Body of pancreas (tissue), 4 donors: ENCODE measurements at regions not wholly inside any gene's neighbourhood (a gene's known extent, or its start where the extent isn't known, plus 50 kb on each side); places are given as distances from the start of the nearest gene placed in this dataset.

Experiments
- ATAC-seq: fragments of 150-250 bp; one replicate; pipeline ENCODE4 v1.9.1; 2016
- DNase-seq, 4 donors: peaks; one replicate each; pipeline ENCODE4 v3.0.0-alpha.2; 2019
- H3K27ac ChIP-seq, 4 donors: fragments of 200-600 bp; sonication (generic); 1 replicate in 3 of 4; 2 replicates in 1 of 4; pipeline versions ENCODE4 v1.5.1 to v1.6.1; 2016 to 2019; ENCODE audit warnings: mild to moderate bottlenecking in 1 of 4, mixed read lengths in 1 of 4, moderate library complexity in 1 of 4
- H3K27me3 ChIP-seq, 2 donors: fragments of 200-600 bp; sonication (generic); one replicate each; pipeline ENCODE4 v1.6.0; 2016; ENCODE audit warnings: mild to moderate bottlenecking in 1 of 2
- H3K36me3 ChIP-seq, 2 donors: fragments of 200-600 bp; sonication (generic); replicated peaks in 1 of 2; 2 replicates each; pipeline ENCODE4 v1.5.1; 2016; ENCODE audit warnings: low read depth in 2 of 2; ENCODE audit not compliant: insufficient read depth in 1 of 2
- H3K4me1 ChIP-seq: fragments of 200-600 bp; sonication (generic); one replicate; pipeline ENCODE4 v1.6.0; 2016
- H3K4me3 ChIP-seq, 2 donors: fragments of 200-600 bp; sonication (generic); 1 replicate in 1 of 2; 2 replicates in 1 of 2; pipeline ENCODE4 v1.5.1; 2016 to 2019
- H3K9me3 ChIP-seq, 3 donors: fragments of 200-600 bp; sonication (generic); 1 replicate in 2 of 3; 2 replicates in 1 of 3; pipeline ENCODE4 v1.5.1; 2016
- CTCF ChIP-seq, 7 experiments: fragments of 450-650 bp in 4 of 7; fragments of 200-600 bp in 3 of 7; sonication (generic) in 3 of 7; IDR thresholded peaks; one replicate each; pipeline ENCODE4 v1.5.1; 2016 to 2019; ENCODE audit warnings: antibody characterized with exemption in 7 of 7
- POLR2A ChIP-seq, 3 donors: fragments of 450-650 bp; IDR thresholded peaks; one replicate each; pipeline ENCODE4 v1.6.1; 2016; ENCODE audit warnings: antibody characterized with exemption in 3 of 3, mild to moderate bottlenecking in 2 of 3
- WGBS, 2 donors: methylation state at CpG; one replicate each; pipeline ENCODE4 v1.1.5; 2017; 5-methylcytosine and 5-hydroxymethylcytosine counted together
- intact Hi-C: fragments of 100-400 bp; cut with DNase I; formaldehyde crosslinking; loops from one replicate; pipeline ENCODE4 v1.15.1; 2023

DNA sequence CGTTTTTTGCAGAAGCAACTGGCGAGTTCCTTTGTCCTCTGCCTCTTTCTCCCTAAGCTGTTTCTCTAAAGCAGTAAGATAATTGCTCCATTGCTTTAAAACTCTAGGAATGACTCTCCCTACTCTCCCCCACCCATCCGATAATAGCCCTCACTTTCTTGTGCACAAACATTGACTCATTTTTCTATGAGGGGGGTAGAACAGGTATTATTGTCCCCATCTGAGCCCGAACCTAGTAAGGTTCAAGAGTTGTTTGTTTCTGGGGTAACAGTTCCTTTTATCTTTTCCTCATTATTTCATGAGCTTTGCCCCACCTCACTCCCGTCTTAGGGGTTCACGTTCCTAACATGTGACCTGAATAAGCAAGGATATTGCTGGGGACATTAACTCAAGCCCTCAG is 190.6 kb downstream of the EMP1 start:
- TF ChIP-seq POLR2A (IDR thresholded peaks at IDR 0.05), result no peak
- no peaks in the 10 kb centered on the region for H3K27me3 ChIP-seq
- intact Hi-C loops, result no loop called here
- ATAC-seq (no peak), DNase-seq (no peak)
- H3K27ac ChIP-seq, result no peak overlapping the region
- H3K36me3 ChIP-seq, result no peaks in the 10 kb centered on the region
- H3K9me3 ChIP-seq, result no peaks in the 10 kb centered on the region
- WGBS, 2 donors, result 70 to 80% methylated on average over 6 of the region's 6 CpGs
- peaks cover 15% of the 10 kb centered on the region for H3K4me1 ChIP-seq
- no peak overlapping the region for H3K4me3 ChIP-seq

- H3K36me3 ChIP-seq, result no peaks in the 10 kb centered on the region
- H3K4me3 ChIP-seq, result no peak overlapping the region
- ATAC-seq (no peak), DNase-seq (no peak)
- 71% methylated on average over 3 of the region's 3 CpGs for WGBS, 2 donors
- intact Hi-C loops, result no loop called here
- no peaks in the 10 kb centered on the region for H3K9me3 ChIP-seq
- no peaks in the 10 kb centered on the region for H3K27me3 ChIP-seq
- H3K27ac ChIP-seq, result no peak overlapping the region
- TF ChIP-seq CTCF (IDR thresholded peaks at IDR 0.05), result no peak
- no peak for TF ChIP-seq POLR2A (IDR thresholded peaks at IDR 0.05)
- peaks cover 15% of the 10 kb centered on the region for H3K4me1 ChIP-seq
Observed at GRCh38 chr12:13386323-13387039, 190.0 kb downstream of the EMP1 start.

- no peaks in the 10 kb centered on the region for H3K27me3 ChIP-seq
- H3K9me3 ChIP-seq, result no peaks in the 10 kb centered on the region
- intact Hi-C loops, result no loop called here
- no peaks in the 10 kb centered on the region for H3K36me3 ChIP-seq
- no peak overlapping the region for H3K4me3 ChIP-seq
- ATAC-seq (no peak), DNase-seq (no peak)
- no peak overlapping the region for H3K27ac ChIP-seq
- 59 to 67% methylated on average over 3 of the region's 3 CpGs for WGBS, 2 donors
- TF ChIP-seq CTCF (IDR thresholded peaks at IDR 0.05) (no peak), POLR2A (IDR thresholded peaks at IDR 0.05) (no peak)
- H3K4me1 ChIP-seq, result no peaks in the 10 kb centered on the region
Observed at GRCh38 chr12:13383379-13383778, 186.9 kb downstream of the EMP1 start.

DNA sequence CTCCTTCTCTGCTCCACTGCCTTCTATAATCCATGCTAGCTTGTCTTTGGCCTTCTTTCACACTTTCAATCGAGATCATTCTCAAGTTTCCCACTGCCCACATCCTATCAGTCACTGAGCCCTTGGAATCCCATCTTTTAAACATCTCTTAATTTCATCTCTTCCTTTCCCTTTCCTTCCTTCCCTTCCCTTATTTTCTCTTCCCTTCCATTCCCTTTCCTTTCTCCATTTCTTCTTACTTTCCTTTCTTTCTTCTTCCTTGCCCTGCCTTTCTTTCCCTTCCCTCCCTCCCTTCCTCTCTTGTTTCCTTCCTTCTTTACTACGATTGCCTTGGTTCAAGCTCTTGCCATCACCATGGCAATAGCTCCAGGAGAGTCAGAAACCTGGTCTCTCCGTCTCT is 183.8 kb downstream of the EMP1 start:
- Histone ChIP-seq H3K27me3 (no peaks in the 10 kb centered on the region), H3K4me3 (no peak overlapping the region), H3K36me3 (no peaks in the 10 kb centered on the region), H3K27ac (no peak overlapping the region), H3K4me1 (no peaks in the 10 kb centered on the region), H3K9me3 (no peaks in the 10 kb centered on the region)
- ATAC-seq (no peak), DNase-seq (no peak)
- TF ChIP-seq POLR2A (IDR thresholded peaks at IDR 0.05) (no peak), CTCF (IDR thresholded peaks at IDR 0.05) (no peak)
- 67 to 74% methylated on average over 3 of the region's 3 CpGs for WGBS, 2 donors
- intact Hi-C loops, result no loop called here

DNA sequence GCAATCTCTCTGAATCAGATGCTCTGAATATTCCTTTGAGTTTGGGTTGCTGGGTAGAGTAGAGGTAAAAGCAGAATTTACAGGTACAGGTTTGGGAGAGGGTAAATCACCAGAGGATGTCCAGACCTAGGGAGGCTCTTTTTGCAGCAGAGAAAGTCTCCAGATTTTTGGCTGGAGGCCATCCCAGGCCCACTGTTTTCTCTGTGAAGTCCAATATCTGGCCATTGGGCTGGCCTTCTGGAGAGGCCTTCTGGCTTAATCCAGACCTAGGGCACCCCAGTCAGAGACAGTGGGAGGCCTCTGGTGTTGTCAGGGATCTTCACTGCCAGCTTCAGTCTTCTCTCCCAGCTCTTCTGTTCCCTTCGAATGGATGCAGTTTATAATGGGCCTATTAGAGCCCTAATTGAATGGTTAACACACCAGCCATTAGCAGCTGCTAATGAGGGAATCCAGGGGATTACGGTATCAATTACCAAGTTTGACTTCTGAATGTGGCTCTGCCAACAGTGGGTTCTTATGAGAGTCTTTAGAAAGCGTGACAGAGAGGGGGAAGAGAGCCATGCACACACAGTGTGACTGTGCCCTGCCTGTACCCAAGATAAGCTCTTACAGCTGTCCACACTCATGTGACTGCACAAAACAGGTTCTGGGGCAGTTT is 183.1 kb downstream of the EMP1 start:
- WGBS, 2 donors, result 36 to 79% methylated on average over 3 of the region's 3 CpGs
- no peak overlapping the region for H3K4me3 ChIP-seq
- no peak overlapping the region for H3K27ac ChIP-seq
- ATAC-seq, result no peak
- H3K4me1 ChIP-seq, result no peaks in the 10 kb centered on the region
- no peaks in the 10 kb centered on the region for H3K27me3 ChIP-seq
- no peaks in the 10 kb centered on the region for H3K9me3 ChIP-seq
- TF ChIP-seq CTCF (IDR thresholded peaks at IDR 0.05), result no peak
- no peaks in the 10 kb centered on the region for H3K36me3 ChIP-seq
- no peak for DNase-seq
- intact Hi-C loops, result no loop called here
